ENCODE measurements at regions not wholly inside any gene's neighbourhood (a gene's known extent, or its start where the extent isn't known, plus 50 kb on each side); places are given as distances from the start of the nearest gene placed in this dataset.

DNA sequence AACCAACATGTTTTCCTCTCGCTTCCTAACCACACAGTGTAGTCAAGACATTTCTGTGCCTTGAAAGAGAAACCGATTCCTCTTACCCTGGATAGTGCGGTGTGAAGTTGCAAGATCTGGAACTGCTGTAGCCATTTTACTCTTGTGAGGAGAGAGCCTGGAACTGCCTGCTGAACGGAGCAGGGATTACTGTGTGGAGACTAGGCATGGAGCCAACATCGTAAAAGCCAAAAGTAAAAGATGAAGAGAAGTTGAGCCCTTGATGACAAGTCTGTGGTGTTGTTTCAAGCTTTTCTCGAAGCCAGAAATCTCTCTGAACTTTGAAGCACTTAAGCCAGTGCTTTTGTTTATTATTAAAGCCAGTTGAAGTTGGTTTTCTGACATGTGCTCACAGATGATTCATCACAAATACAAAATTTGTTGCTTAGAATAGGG, 110.1 kb upstream of the GRIN3A start:
- WGBS = 76% methylated on average over 6 of the region's 6 CpGs
- DNase-seq (ENCODE audit: low spot score) = no peak
- H3K9ac ChIP-seq (ENCODE audit: low read depth in 1 of 2, low read length in 2 of 2) = no peak overlapping the region
- no peak overlapping the region for H3K4me3 ChIP-seq (ENCODE audit: low read depth in 1 of 3, low read length in 3 of 3)
- no peaks in the 10 kb centered on the region for H3K36me3 ChIP-seq (ENCODE audit: control insufficient read depth in 4 of 4, insufficient read depth in 3 of 4, low read depth in 1 of 4, low read length in 3 of 4)
- no peaks in the 10 kb centered on the region for H3K4me1 ChIP-seq (ENCODE audit: control insufficient read depth in 4 of 4, insufficient read depth in 4 of 4, low read length in 3 of 4)
- H3K27me3 ChIP-seq (ENCODE audit: control insufficient read depth in 4 of 4, insufficient read depth in 4 of 4, low read length in 3 of 4) = no peaks in the 10 kb centered on the region
- TF ChIP-seq, protein P1, sequence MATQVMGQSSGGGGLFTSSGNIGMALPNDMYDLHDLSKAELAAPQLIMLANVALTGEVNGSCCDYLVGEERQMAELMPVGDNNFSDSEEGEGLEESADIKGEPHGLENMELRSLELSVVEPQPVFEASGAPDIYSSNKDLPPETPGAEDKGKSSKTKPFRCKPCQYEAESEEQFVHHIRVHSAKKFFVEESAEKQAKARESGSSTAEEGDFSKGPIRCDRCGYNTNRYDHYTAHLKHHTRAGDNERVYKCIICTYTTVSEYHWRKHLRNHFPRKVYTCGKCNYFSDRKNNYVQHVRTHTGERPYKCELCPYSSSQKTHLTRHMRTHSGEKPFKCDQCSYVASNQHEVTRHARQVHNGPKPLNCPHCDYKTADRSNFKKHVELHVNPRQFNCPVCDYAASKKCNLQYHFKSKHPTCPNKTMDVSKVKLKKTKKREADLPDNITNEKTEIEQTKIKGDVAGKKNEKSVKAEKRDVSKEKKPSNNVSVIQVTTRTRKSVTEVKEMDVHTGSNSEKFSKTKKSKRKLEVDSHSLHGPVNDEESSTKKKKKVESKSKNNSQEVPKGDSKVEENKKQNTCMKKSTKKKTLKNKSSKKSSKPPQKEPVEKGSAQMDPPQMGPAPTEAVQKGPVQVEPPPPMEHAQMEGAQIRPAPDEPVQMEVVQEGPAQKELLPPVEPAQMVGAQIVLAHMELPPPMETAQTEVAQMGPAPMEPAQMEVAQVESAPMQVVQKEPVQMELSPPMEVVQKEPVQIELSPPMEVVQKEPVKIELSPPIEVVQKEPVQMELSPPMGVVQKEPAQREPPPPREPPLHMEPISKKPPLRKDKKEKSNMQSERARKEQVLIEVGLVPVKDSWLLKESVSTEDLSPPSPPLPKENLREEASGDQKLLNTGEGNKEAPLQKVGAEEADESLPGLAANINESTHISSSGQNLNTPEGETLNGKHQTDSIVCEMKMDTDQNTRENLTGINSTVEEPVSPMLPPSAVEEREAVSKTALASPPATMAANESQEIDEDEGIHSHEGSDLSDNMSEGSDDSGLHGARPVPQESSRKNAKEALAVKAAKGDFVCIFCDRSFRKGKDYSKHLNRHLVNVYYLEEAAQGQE (IDR thresholded peaks at IDR 0.05) = no peak
- TF ChIP-seq, protein P2, sequence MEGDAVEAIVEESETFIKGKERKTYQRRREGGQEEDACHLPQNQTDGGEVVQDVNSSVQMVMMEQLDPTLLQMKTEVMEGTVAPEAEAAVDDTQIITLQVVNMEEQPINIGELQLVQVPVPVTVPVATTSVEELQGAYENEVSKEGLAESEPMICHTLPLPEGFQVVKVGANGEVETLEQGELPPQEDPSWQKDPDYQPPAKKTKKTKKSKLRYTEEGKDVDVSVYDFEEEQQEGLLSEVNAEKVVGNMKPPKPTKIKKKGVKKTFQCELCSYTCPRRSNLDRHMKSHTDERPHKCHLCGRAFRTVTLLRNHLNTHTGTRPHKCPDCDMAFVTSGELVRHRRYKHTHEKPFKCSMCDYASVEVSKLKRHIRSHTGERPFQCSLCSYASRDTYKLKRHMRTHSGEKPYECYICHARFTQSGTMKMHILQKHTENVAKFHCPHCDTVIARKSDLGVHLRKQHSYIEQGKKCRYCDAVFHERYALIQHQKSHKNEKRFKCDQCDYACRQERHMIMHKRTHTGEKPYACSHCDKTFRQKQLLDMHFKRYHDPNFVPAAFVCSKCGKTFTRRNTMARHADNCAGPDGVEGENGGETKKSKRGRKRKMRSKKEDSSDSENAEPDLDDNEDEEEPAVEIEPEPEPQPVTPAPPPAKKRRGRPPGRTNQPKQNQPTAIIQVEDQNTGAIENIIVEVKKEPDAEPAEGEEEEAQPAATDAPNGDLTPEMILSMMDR (IDR thresholded peaks at IDR 0.05; ENCODE audit: low read depth, low read length, missing input control) = no peak
- TF ChIP-seq HNF4G (IDR thresholded peaks at IDR 0.05) (no peak), RAD21 (IDR thresholded peaks at IDR 0.05) (no peak), EGR1 (IDR thresholded peaks at IDR 0.05; ENCODE audit: low read depth in 2 of 2) (no peak), TAF1 (conservative IDR thresholded peaks at IDR 0.05) (no peak), NR2F2 (IDR thresholded peaks at IDR 0.05) (no peak)
- TF ChIP-seq, protein P3, sequence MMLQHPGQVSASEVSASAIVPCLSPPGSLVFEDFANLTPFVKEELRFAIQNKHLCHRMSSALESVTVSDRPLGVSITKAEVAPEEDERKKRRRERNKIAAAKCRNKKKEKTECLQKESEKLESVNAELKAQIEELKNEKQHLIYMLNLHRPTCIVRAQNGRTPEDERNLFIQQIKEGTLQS (IDR thresholded peaks at IDR 0.05) = no peak
- TF ChIP-seq, protein P4, sequence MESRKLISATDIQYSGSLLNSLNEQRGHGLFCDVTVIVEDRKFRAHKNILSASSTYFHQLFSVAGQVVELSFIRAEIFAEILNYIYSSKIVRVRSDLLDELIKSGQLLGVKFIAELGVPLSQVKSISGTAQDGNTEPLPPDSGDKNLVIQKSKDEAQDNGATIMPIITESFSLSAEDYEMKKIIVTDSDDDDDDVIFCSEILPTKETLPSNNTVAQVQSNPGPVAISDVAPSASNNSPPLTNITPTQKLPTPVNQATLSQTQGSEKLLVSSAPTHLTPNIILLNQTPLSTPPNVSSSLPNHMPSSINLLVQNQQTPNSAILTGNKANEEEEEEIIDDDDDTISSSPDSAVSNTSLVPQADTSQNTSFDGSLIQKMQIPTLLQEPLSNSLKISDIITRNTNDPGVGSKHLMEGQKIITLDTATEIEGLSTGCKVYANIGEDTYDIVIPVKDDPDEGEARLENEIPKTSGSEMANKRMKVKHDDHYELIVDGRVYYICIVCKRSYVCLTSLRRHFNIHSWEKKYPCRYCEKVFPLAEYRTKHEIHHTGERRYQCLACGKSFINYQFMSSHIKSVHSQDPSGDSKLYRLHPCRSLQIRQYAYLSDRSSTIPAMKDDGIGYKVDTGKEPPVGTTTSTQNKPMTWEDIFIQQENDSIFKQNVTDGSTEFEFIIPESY (IDR thresholded peaks at IDR 0.05) = no peak
- H3K27ac ChIP-seq (ENCODE audit: low read depth in 1 of 2, low read length in 2 of 2) = no peak overlapping the region
- H3K9me3 ChIP-seq (ENCODE audit: control insufficient read depth in 4 of 4, low read length in 3 of 4) = no peaks in the 10 kb centered on the region

DNA sequence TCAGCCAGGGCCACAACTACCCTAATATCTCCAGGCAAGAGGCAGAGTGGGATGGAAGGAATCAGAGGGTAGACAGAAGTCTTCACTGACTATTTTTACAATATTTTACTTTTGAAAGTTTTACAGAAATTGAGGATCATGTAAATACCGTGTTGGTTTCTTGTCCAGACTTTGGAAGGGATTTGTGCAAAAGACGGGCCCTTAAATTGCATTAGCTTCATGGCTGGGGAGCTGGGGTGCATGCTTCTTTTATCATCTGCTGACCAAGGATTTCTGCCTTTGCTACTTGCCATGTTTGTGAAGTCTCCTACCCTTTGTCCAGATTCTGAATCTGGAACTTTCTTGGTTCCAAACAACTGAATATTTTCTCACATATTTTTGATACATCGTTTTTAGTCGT, 107.7 kb upstream of the GRIN3A start:
- H3K4me1 ChIP-seq (ENCODE audit: control insufficient read depth in 4 of 4, insufficient read depth in 4 of 4, low read length in 3 of 4) = no peaks in the 10 kb centered on the region
- no peak overlapping the region for H3K27ac ChIP-seq (ENCODE audit: low read depth in 1 of 2, low read length in 2 of 2)
- no peak overlapping the region for H3K9ac ChIP-seq (ENCODE audit: low read depth in 1 of 2, low read length in 2 of 2)
- no peak for DNase-seq (ENCODE audit: low spot score)
- no peaks in the 10 kb centered on the region for H3K36me3 ChIP-seq (ENCODE audit: control insufficient read depth in 4 of 4, insufficient read depth in 3 of 4, low read depth in 1 of 4, low read length in 3 of 4)
- WGBS = 88% methylated on average over 4 of the region's 4 CpGs
- no peak overlapping the region for H3K4me3 ChIP-seq (ENCODE audit: low read depth in 1 of 3, low read length in 3 of 3)
- H3K9me3 ChIP-seq (ENCODE audit: control insufficient read depth in 4 of 4, low read length in 3 of 4) = no peaks in the 10 kb centered on the region
- TF ChIP-seq, protein P2 (IDR thresholded peaks at IDR 0.05; ENCODE audit: low read depth, low read length, missing input control) = no peak
- H3K27me3 ChIP-seq (ENCODE audit: control insufficient read depth in 4 of 4, insufficient read depth in 4 of 4, low read length in 3 of 4) = no peaks in the 10 kb centered on the region

Data from liver (tissue), 8 donors.